HepG2 (cell line): ENCODE measurements at regions not wholly inside any gene's neighbourhood (a gene's known extent, or its start where the extent isn't known, plus 50 kb on each side); places are given as distances from the start of the nearest gene placed in this dataset.

Experiments
- ATAC-seq: fragments of 200-7000 bp; cut with Tn5 transposase; 3 replicates; pipeline ENCODE4 v1.9.1; 2020; ENCODE audit warnings: mild to moderate bottlenecking, moderate library complexity
- BruUV-seq: library from RNA; stranded (reverse); fragments of 400-500 nt; replicated peaks from 2 replicates; lab custom pipeline; 2021; lab: Mats Ljungman, UMichigan
- CTCF ChIA-PET: fragments of 300-600 bp; formaldehyde crosslinking; extraction: SDS; loops from one replicate; lab custom pipeline; 2021; ENCODE audit warnings: low total read pairs, inconsistent platforms, low intra/inter-chr PET ratio; lab: Yijun Ruan, JAX
- POLR2A ChIA-PET: fragments of 350-600 bp; sonication (Branson Sonifier 250); formaldehyde crosslinking; loops from one replicate; lab custom pipeline; 2020; ENCODE audit warnings: antibody characterized with exemption, inconsistent platforms; lab: Yijun Ruan, JAX
- DNase-seq: peaks from one replicate; pipeline ENCODE4 v3.0.0-alpha.2; 2015; ENCODE audit warnings: low spot score
- FAIRE-seq: peaks from 3 replicates; lab custom pipeline; 2011; peaks lifted over from hg19 to GRCh38; lab: Jason Lieb, UNC
- H2AFZ ChIP-seq: one replicate; pipeline ENCODE4 v1.6.1; 2011; ENCODE audit warnings: low read length, inconsistent platforms
- H3K27ac ChIP-seq: fragments of 300-600 bp; 3 replicates; pipeline ENCODE4 v1.8.0; 2011; ENCODE audit warnings: mixed run types, mild to moderate bottlenecking, mixed read lengths, low read length, inconsistent platforms; ENCODE audit not compliant: insufficient read depth; ENCODE audit errors: extremely low read length
- H3K27me3 ChIP-seq, 2 experiments: fragments of 200-600 bp in 1 of 2; 2 replicates in 1 of 2; 3 replicates in 1 of 2; pipeline versions ENCODE4 v1.6.0 to v1.8.0; 2011; ENCODE audit warnings: low read length in 2 of 2, mild to moderate bottlenecking in 2 of 2, moderate library complexity in 2 of 2, inconsistent platforms in 1 of 2; ENCODE audit not compliant: insufficient read depth in 2 of 2, control insufficient read depth in 1 of 2
- H3K36me3 ChIP-seq, 2 experiments: fragments of 200-600 bp in 1 of 2; replicated peaks in 1 of 2; 2 replicates in 1 of 2; 3 replicates in 1 of 2; pipeline versions ENCODE4 v1.5.1 to v1.8.0; 2011; ENCODE audit warnings: low read length in 2 of 2, inconsistent platforms in 1 of 2; ENCODE audit not compliant: insufficient read depth in 2 of 2, control insufficient read depth in 1 of 2
- H3K4me1 ChIP-seq: 2 replicates; pipeline ENCODE4 v1.5.1; 2012; ENCODE audit warnings: low read length, inconsistent platforms; ENCODE audit not compliant: insufficient read depth
- H3K4me2 ChIP-seq: 2 replicates; pipeline ENCODE4 v1.6.0; 2011; ENCODE audit warnings: low read depth, low read length, inconsistent platforms
- H3K4me3 ChIP-seq, 3 experiments: fragments of 200-600 bp in 1 of 3; sonication (generic), shearing (Covaris generic) in 1 of 3; replicated peaks in 1 of 3; 2 replicates each; pipeline ENCODE4 v1.5.1; 2011 to 2016; ENCODE audit warnings: low read length in 3 of 3, inconsistent platforms in 2 of 3, low read depth in 2 of 3, mild to moderate bottlenecking in 2 of 3, control low read depth in 1 of 3, mixed read lengths in 1 of 3; ENCODE audit not compliant: insufficient read depth in 1 of 3
- H3K79me2 ChIP-seq: one replicate; pipeline ENCODE4 v1.6.1; 2011; ENCODE audit warnings: low read length, inconsistent platforms; ENCODE audit not compliant: insufficient read depth
- H3K9ac ChIP-seq: 2 replicates; pipeline ENCODE4 v1.6.0; 2011; ENCODE audit warnings: mild to moderate bottlenecking, low read depth, low read length, inconsistent platforms; ENCODE audit not compliant: insufficient read depth
- H3K9me3 ChIP-seq: 2 replicates; pipeline ENCODE4 v1.5.1; 2012; ENCODE audit warnings: mild to moderate bottlenecking, low read length
- H4K20me1 ChIP-seq: 2 replicates; pipeline ENCODE4 v1.6.0; 2011; ENCODE audit warnings: inconsistent platforms, mild to moderate bottlenecking, low read length, moderate library complexity; ENCODE audit not compliant: insufficient read depth
- ADNP ChIP-seq: sonication (generic); formaldehyde crosslinking; IDR thresholded peaks from 2 replicates; pipeline ENCODE4 v1.4.0; 2020; ENCODE audit warnings: missing genetic modification reagents
- BRD4 ChIP-seq: sonication (generic); formaldehyde crosslinking; IDR thresholded peaks from 2 replicates; pipeline ENCODE4 v1.4.0; 2020; ENCODE audit warnings: missing genetic modification reagents
- CSRNP2 ChIP-seq: sonication (generic); formaldehyde crosslinking; conservative IDR thresholded peaks from 2 replicates; pipeline ENCODE4 v1.8.0; 2022; ENCODE audit warnings: low read depth, missing genetic modification reagents
- E2F2 ChIP-seq: sonication (generic); formaldehyde crosslinking; IDR thresholded peaks from 2 replicates; pipeline ENCODE4 v1.4.0; 2020; ENCODE audit warnings: missing genetic modification reagents, borderline replicate concordance
- EEA1 ChIP-seq: sonication (generic); formaldehyde crosslinking; IDR thresholded peaks from 2 replicates; pipeline ENCODE4 v1.5.1; 2020; ENCODE audit warnings: mild to moderate bottlenecking, missing genetic modification reagents, borderline replicate concordance
- ELF3 ChIP-seq: IDR thresholded peaks from 2 replicates; pipeline ENCODE4 v1.6.1; 2016; ENCODE audit warnings: missing genetic modification reagents, missing compliant biosample characterization
- EZH2 ChIP-seq: conservative IDR thresholded peaks from 2 replicates; pipeline ENCODE4 v1.6.1; 2012; ENCODE audit warnings: mild to moderate bottlenecking, low read depth, low read length, moderate library complexity
- HIC2 ChIP-seq: sonication (generic); formaldehyde crosslinking; IDR thresholded peaks from 2 replicates; pipeline ENCODE4 v1.9.0; 2022; ENCODE audit warnings: low read depth, missing genetic modification reagents
- KLF12 ChIP-seq: sonication (generic); formaldehyde crosslinking; IDR thresholded peaks from 2 replicates; pipeline ENCODE4 v1.4.0; 2020; ENCODE audit warnings: missing genetic modification reagents, borderline replicate concordance
- LBX2 ChIP-seq: sonication (generic); formaldehyde crosslinking; IDR thresholded peaks from 2 replicates; pipeline ENCODE4 v1.5.0; 2020; ENCODE audit warnings: missing genetic modification reagents, mild to moderate bottlenecking, borderline replicate concordance
- MYC ChIP-seq: sonication (generic); formaldehyde crosslinking; IDR thresholded peaks from 2 replicates; pipeline ENCODE4 v1.9.0; 2021; ENCODE audit warnings: missing genetic modification reagents, borderline replicate concordance
- SRF ChIP-seq: IDR thresholded peaks from 2 replicates; pipeline ENCODE4 v1.6.1; 2011; ENCODE audit warnings: mild to moderate bottlenecking, low read depth, low read length, moderate library complexity
- TBL1XR1 ChIP-seq: fragments of 150-350 bp; IDR thresholded peaks from 2 replicates; pipeline ENCODE4 v1.6.1; 2014; ENCODE audit warnings: borderline replicate concordance, low read length; ENCODE audit not compliant: partially characterized antibody
- U2AF1 ChIP-seq: fragments of 200-400 bp; formaldehyde crosslinking; optimal IDR thresholded peaks from 2 replicates; pipeline ENCODE3; 2017; ENCODE audit warnings: mild to moderate bottlenecking, low read depth, low read length
- ZNF121 ChIP-seq: sonication (generic); formaldehyde crosslinking; IDR thresholded peaks from 2 replicates; pipeline ENCODE4 v1.5.0; 2020; ENCODE audit warnings: mild to moderate bottlenecking, missing genetic modification reagents
- ZNF382 ChIP-seq: sonication (generic); formaldehyde crosslinking; IDR thresholded peaks from 2 replicates; pipeline ENCODE4 v1.5.0; 2020; ENCODE audit warnings: missing genetic modification reagents, mild to moderate bottlenecking, borderline replicate concordance
- WGBS: methylation state at CpG from one replicate; pipeline ENCODE4 v1.1.6; 2017; ENCODE audit warnings: low lambda C conversion rate; 5-methylcytosine and 5-hydroxymethylcytosine counted together
- in situ Hi-C: cut with HindIII; loops from 2 replicates; pipeline ENCODE4 v1.10.0; 2017; ENCODE audit warnings: low pct_unique_long_range_greater_than_20kb; ENCODE audit not compliant: extremely low pct_ligation_motif_present
- intact Hi-C: fragments of 100-400 bp; cut with micrococcal nuclease; formaldehyde crosslinking; loops from one replicate; pipeline ENCODE4 v1.10.0; 2022; ENCODE audit not compliant: unreplicated experiment

- H3K9me3 ChIP-seq, result no peaks in the 10 kb centered on the region
- ChIA-PET POLR2A (no interaction called here), CTCF (no interaction called here)
- WGBS, result 47% methylated on average over 6 of the region's 6 CpGs
- H3K9ac ChIP-seq, result no peak overlapping the region
- TF ChIP-seq KLF12 (no peak), U2AF1 (no peak), MYC (CRISPR knock-in tag) (no peak), EEA1 (CRISPR knock-in tag) (no peak), HIC2 (CRISPR knock-in tag) (no peak), ADNP (no peak), TBL1XR1 (no peak), ZNF382 (CRISPR knock-in tag) (no peak), CSRNP2 (CRISPR knock-in tag) (no peak), EZH2 (no peak), SRF (no peak), E2F2 (CRISPR knock-in tag) (no peak), LBX2 (no peak), BRD4 (CRISPR knock-in tag) (no peak), ZNF121 (CRISPR knock-in tag) (no peak), ELF3 (CRISPR knock-in tag) (no peak)
- DNase-seq, result no peak
- H3K79me2 ChIP-seq, result no peaks in the 10 kb centered on the region
- H3K4me3 ChIP-seq, result no peak overlapping the region
- H4K20me1 ChIP-seq, result no peaks in the 10 kb centered on the region
- in situ Hi-C loops, result no loop called here
- no peak overlapping the region for H2AFZ ChIP-seq
- no peaks in the 10 kb centered on the region for H3K36me3 ChIP-seq
- H3K4me1 ChIP-seq, result no peaks in the 10 kb centered on the region; the same call in 1 of the 2 replicates
- BruUV-seq, result no TSS peak
- no peak for FAIRE-seq
- H3K4me2 ChIP-seq, result no peak overlapping the region
- no peaks in the 10 kb centered on the region for H3K27me3 ChIP-seq
- H3K27ac ChIP-seq, result no peak overlapping the region
- no peak for ATAC-seq
- intact Hi-C loops, result no loop called here
Observed at GRCh38 chr7:80313067-80313626, 178.5 kb downstream of the GNAI1 start.
